AG09309 (cell line): ENCODE measurements at regions not wholly inside any gene's neighbourhood (a gene's known extent, or its start where the extent isn't known, plus 50 kb on each side); places are given as distances from the start of the nearest gene placed in this dataset.
"Not testable (repeated sequence)": the region's sequence is repeated elsewhere in the genome, so short reads cannot be mapped to it uniquely, and the experiment has no call there.

Source experiments
- DNase-seq: peaks from one replicate; pipeline ENCODE4 v3.0.0-alpha.2; 2010; ENCODE audit warnings: low read depth
- H3K4me3 ChIP-seq: 2 replicates; pipeline ENCODE4 v1.5.1; 2011; ENCODE audit warnings: mild to moderate bottlenecking, low read depth, low read length, moderate library complexity; ENCODE audit not compliant: control insufficient read depth
- TF ChIP-seq, protein P1 (sequence below): IDR thresholded peaks from 2 replicates; pipeline ENCODE4 v1.5.1; 2011; ENCODE audit warnings: mild to moderate bottlenecking, low read depth, low read length, inconsistent platforms; ENCODE audit not compliant: insufficient read depth, control insufficient read depth; ENCODE audit errors: missing control alignments

- no peak overlapping the region for H3K4me3 ChIP-seq
- no peak for DNase-seq
- TF ChIP-seq, protein P1, sequence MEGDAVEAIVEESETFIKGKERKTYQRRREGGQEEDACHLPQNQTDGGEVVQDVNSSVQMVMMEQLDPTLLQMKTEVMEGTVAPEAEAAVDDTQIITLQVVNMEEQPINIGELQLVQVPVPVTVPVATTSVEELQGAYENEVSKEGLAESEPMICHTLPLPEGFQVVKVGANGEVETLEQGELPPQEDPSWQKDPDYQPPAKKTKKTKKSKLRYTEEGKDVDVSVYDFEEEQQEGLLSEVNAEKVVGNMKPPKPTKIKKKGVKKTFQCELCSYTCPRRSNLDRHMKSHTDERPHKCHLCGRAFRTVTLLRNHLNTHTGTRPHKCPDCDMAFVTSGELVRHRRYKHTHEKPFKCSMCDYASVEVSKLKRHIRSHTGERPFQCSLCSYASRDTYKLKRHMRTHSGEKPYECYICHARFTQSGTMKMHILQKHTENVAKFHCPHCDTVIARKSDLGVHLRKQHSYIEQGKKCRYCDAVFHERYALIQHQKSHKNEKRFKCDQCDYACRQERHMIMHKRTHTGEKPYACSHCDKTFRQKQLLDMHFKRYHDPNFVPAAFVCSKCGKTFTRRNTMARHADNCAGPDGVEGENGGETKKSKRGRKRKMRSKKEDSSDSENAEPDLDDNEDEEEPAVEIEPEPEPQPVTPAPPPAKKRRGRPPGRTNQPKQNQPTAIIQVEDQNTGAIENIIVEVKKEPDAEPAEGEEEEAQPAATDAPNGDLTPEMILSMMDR: no peak
Measured at GRCh38 chr5:105632043-105632442, 2038.7 kb downstream of the EFNA5 start.

GRCh38 chr5:105630803-105631202 lies 2039.9 kb downstream of the EFNA5 start:
- TF ChIP-seq, protein P1: no peak
- no peak for DNase-seq
- H3K4me3 ChIP-seq: no peak overlapping the region

DNA sequence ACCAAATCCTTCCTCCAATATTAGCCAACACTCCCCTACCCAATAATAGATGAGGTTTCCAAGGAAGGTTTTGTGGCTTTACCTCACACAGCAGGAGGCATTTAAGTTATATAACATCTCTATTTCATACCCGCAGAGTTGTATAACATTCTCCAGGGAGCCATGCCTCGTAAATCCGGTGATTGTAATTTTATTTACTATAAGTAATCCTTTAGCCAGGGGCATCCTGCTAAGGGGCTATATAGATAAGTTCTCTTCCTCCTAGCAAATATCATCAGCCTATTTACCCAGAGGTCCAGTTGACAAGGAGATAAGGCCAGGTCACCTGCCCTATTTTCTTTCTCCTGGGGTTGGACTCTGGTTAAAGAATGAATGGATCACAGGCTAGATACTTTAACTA lies 2051.0 kb downstream of the EFNA5 start:
- H3K4me3 ChIP-seq: no peak overlapping the region
- no peak for DNase-seq
- TF ChIP-seq, protein P1: no peak

DNA sequence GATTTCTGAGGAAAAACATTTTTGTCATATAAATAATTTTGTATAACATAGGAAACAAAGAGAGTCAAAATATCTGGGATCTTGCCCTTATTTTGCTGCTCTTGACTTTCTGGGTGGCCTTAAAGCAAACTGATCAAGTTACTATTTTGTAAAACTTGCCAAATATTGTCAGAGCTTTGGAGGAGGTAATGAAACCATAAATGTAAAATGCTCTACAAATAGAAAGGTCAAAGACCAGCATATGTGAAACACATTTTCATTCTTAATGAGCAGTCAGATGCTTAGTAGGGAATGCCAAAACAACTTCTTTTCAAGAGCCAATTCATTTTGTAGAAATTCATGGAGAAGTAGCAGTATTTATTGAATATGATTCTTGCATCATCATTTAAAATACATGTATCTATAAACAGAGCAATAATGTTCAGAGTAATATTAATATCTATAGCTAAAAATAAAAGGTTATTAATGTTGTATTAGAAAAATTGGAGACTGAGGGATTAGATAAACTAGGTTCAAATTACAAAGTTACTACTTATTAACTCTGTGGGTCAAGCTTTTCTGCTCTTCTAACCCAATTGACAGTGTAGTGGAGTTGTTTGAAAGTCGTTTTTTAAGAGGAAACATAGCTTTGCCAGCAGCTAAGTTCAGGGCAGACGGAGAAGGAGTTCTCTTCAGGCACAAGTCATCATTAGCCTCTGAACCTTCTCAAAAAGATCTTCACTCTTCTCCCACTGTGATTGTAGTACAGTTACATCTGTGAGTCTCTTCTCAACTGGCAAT lies 2053.1 kb downstream of the EFNA5 start:
- no peak for DNase-seq
- H3K4me3 ChIP-seq: no peak overlapping the region
- TF ChIP-seq, protein P1: no peak

GRCh38 chr5:105616599-105616998 lies 2054.0 kb upstream of the NUDT12 start:
- TF ChIP-seq, protein P1: no peak
- DNase-seq: no peak

GRCh38 chr5:105602406-105602805 lies 2039.8 kb upstream of the NUDT12 start:
- DNase-seq, H3K4me3 ChIP-seq: not testable (repeated sequence)

More at GRCh38 chr5:105616599-105616998, 2054.0 kb upstream of the NUDT12 start:
- H3K4me3 ChIP-seq: no peak overlapping the region

DNA sequence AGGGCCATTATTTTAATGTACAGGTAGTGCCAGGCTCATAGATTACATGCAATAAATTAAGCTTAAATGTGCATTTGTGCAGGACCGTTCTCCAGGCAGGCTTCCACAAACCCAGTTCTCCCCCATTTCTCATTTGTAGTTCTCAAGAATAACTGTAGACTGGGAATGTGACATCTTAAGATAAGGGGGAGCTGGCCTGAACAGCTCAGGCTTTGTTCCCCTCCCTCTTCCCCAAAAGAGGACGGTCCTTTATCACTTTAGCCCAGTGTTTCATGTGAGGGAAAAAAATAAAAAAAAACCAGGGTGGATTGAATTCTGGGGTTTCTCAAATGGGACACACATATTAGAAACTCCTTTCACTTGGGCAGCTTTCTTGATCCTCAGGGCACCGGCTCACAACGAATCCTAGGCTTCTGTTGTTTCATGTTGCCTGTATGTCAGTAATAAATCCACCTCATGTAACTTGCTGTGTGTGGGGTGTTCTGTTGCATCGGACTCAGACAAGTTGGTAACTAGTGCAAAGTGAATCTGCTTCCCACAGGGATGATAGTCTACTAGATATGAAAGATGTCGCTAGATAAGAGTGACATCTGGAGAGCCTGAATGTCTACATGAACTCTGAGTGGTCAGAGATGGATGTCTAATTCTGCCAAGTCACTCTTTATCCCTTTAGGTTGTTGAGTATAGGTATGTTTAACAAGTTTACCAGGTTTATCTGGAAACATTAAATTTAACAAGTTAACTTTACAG lies 2030.6 kb upstream of the NUDT12 start:
- H3K4me3 ChIP-seq: no peak overlapping the region
- no peak for DNase-seq
- TF ChIP-seq, protein P1: no peak
